GM18526 (cell line): ENCODE measurements at regions not wholly inside any gene's neighbourhood (a gene's known extent, or its start where the extent isn't known, plus 50 kb on each side); places are given as distances from the start of the nearest gene placed in this dataset.

ENCODE experiments used
- POLR2A ChIP-seq: IDR thresholded peaks from 3 replicates; pipeline ENCODE4 v1.6.1; 2011; ENCODE audit not compliant: insufficient read length; ENCODE audit errors: extremely low read depth

DNA sequence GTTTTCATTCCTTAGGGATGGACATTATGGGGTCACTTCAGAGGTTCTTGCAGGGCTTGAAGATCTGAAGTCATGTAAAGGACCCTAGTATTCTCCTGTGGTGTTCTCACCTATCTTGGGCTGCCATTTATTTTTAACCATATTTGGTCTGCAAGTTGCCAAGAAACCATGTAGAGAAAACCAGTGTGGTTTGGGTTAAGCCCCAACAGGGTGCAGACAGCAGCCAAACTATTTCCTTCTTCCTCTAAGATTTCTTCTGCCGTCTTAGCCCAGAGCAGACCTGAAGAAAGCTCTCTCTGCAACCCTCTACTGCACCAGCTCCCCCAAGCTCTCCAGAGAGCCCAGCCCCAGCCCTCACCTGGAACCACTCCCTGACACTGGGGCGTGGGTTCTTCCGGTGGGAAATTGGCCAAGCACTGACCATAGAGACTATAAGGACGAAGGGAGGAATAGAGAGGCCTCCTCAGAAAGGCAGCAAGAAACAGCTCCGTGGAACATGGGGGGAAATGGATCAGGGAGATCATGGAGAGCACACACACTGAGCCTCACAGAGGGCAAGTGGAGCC lies 136.6 kb downstream of the SYF2 start:
- no peak for TF ChIP-seq POLR2A

- TF ChIP-seq POLR2A, result no peak
Observed at GRCh38 chr1:25094995-25095394, 137.3 kb downstream of the SYF2 start.

DNA sequence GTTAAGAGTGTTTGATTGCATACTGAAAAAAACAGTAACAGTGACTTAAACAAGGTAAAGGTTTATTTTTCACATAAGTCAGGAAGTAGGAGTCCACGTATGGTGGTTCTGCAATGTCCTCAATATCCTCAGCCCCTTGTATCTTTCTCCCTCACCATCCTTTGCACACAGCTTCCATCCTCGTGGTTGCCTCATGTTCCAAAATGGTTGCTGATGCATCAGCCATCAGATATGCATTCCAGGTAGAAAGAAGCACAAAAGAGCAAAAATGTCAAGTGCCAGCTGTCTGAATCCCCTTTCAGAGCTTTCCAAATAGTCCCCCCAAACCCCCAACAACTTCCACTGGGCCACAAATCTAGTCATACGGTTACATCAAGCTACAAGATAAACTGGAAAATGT lies 138.1 kb downstream of the SYF2 start:
- no peak for TF ChIP-seq POLR2A

DNA sequence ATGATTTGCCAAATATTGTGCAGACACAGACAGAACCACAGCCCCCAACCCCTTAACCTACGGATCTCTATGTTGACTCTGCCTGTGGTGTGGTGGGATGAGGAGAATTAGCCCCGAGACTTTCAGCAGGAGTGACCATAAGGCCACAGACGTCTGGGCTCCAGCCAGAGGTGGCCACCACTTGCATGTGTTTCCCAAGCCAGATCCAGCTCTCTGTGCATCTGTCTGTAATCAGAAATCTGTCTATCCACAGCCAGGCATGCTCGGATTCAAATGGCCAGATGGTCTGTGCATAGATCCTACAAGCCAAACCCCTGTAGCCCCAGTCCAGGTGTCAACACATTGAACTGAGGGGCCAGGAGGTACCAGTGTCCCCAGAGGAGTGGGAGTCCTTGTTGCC lies 140.6 kb downstream of the SYF2 start:
- no peak for TF ChIP-seq POLR2A

GRCh38 chr1:25090707-25091422 lies 141.4 kb downstream of the SYF2 start:
- no peak for TF ChIP-seq POLR2A

GRCh38 chr1:25089772-25090171 lies 142.5 kb downstream of the SYF2 start:
- no peak for TF ChIP-seq POLR2A

- TF ChIP-seq POLR2A, result no peak
Observed at GRCh38 chr1:25088946-25089345, 143.4 kb downstream of the SYF2 start.

DNA sequence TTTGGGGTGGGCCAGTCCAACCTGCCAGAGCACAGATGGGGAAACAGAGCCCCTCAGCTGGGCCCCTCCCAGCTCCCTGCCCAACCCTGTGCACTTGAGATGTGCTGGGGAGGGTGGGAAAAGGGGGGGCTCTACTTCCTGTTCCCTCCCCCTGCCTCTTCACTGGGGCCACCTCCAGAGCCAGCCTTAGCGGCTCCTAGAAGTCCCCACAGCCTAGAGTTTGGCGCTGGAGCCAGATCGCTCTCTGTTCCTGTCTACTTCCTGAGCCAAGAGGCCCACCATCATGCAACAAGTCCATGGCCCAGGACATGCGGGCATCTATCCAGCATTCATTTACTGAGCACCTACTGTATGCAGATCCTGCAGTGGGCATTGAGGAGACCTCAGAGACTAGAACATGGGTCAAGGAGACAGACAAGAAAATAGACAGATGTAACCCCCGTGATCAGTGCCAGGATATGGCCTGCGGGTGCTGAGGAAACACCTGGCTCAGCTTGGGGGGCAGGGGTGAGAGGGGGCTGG lies 144.1 kb downstream of the SYF2 start:
- no peak for TF ChIP-seq POLR2A

- no peak for TF ChIP-seq POLR2A
Observed at GRCh38 chr1:25086518-25087079, 145.7 kb downstream of the SYF2 start.

- TF ChIP-seq POLR2A, result no peak
Observed at GRCh38 chr1:25084407-25084806, 147.9 kb downstream of the SYF2 start.

- no peak for TF ChIP-seq POLR2A
Observed at GRCh38 chr1:25083481-25084345, 148.6 kb downstream of the SYF2 start.

DNA sequence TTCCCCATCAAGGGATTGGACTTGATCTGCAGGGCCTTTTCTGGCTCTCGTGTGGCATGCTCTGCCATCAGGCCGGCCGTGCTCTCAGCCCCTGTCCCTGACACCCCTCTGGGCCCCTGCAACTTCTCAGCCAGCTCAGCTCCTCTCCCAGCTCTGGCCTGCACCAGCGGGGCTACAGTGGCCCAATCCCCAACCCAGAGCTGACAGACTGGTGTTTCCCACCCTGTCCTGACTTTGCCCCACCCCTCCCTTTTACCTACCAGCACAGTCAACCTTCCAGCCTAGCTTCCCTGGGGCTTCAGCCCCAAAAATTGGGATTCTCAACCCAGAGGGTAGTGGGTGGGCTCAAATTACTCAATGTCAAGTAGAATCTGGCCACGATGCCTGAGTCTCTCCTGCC lies 149.3 kb downstream of the SYF2 start:
- no peak for TF ChIP-seq POLR2A

DNA sequence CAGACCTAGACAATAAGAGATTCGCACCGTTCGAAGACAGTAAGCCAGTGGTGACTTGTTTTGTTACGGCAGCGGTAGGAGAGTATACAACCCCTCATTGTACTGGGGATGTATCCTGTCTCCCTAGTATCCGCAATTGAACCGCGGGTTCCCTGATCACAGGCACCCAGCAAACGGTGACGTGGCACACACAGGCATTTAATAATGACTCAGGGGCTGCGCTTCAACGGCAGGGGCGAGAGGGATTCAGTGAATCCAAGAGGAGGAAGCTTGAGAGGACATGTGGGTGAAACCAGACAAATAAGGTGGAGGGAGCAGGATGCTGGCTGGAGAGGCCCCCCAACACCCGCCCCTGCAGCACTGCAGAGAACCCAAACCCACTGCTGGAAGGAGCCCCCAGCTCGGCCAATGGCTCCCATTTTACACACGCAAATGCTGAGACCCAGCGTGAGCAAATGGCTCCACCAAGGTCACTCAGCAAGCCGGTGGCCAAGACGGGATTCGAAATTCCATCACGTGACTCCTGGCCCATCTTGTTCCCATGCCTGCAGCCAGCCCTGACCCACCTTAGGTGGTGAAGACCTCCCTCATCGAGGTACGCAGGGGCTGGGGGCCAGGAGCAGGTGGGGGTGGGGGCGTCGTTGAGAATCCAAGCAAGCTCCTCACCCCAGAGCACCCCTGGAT lies 149.9 kb downstream of the SYF2 start:
- no peak for TF ChIP-seq POLR2A

DNA sequence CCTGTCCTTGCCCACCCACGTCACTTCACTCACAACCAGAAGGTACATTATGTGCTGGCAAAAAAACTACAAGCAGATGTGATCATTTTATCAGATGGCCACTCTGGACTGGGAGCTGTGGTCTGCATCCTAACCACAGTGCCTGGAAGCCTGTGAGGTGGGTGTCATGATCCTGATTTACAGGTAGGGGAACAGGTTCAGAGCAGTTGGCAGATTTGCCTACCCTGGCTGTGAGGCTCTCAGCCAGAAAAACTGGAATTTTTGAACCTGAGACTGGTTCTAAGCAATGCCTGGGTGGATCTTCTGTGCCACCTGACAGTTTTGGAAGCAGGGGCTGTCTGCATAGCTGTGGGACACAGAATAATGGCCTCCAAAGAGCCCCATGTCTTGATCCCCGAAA lies 150.8 kb downstream of the SYF2 start:
- no peak for TF ChIP-seq POLR2A

GRCh38 chr1:25080294-25081209 lies 150.5 kb upstream of the RUNX3 start:
- no peak for TF ChIP-seq POLR2A

- TF ChIP-seq POLR2A, result no peak
Observed at GRCh38 chr1:25079048-25079447, 149.0 kb upstream of the RUNX3 start.
